ENCODE measurements at regions not wholly inside any gene's neighbourhood (a gene's known extent, or its start where the extent isn't known, plus 50 kb on each side); places are given as distances from the start of the nearest gene placed in this dataset.

DNA sequence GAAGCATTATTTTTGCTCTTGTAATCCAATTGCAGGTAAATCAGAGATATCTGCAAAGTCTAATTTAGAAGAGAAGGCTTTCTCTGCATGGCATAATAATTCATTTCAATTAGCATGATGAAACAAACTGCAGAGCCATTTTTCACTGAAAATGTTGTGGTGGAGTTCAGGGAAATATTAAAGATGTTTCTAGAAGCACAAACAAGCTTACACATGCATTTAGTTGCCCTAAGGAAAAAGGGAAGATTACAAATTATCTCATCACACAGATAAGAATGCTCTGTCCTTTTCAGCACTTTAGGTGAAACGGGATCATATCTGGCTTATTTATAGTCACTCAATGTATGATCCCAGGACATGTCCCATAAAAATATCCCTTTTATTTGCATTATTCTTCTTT, 252.1 kb upstream of the TANK start:
- Histone ChIP-seq H3K4me1 (ENCODE audit: insufficient read depth, low read length) (no peaks in the 10 kb centered on the region), H3K36me3 (ENCODE audit: insufficient read depth, low read length) (no peaks in the 10 kb centered on the region), H3K27me3 (ENCODE audit: insufficient read depth, low read length, poor library complexity, severe bottlenecking) (no peaks in the 10 kb centered on the region), H3K9me3 (ENCODE audit: low read length) (no peaks in the 10 kb centered on the region), H3K27ac (ENCODE audit: low read depth, low read length) (no peak overlapping the region), H3K4me3 (ENCODE audit: low read length) (no peak overlapping the region)
- Mint-ChIP-seq H3K36me3 (peaks cover 0 to under 1% (median 0%) of the 10 kb centered on the region in 3 donors), H3K4me1 (no peaks in the 10 kb centered on the region), H3K9me3 (no peaks in the 10 kb centered on the region), H3K27ac (no peak overlapping the region), H3K27me3 (peaks cover 0 to 3% of the 10 kb centered on the region in 2 donors), H3K4me3 (no peak overlapping the region)
- ChIA-PET POLR2A (no interaction called here), CTCF (no interaction called here)
- no peak for DNase-seq

DNA sequence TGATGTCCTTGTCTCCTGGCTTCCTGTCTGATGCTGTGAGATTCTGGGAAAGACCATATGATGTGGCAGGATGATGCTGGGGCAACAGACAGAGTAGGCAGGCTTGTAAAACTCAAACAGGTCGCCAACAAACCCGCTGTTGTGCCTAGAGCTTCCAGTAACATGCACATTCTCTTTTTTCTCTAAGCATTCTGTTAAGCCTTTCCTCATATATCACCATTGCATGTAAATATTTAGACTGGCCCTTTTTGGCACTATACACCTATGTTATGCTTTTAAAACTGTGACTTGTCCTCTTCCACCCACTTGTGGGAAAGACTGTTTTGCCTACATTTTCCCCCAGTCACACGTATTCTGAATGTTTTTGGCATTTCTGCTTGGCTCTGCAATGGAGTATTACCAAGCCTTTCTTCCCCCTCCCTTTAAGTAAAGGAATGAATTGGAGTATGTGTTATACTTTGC, 250.4 kb upstream of the TANK start:
- Mint-ChIP-seq H3K4me3 (no peak overlapping the region), H3K27ac (no peak overlapping the region), H3K9me3 (no peaks in the 10 kb centered on the region), H3K36me3 (peaks cover 0 to 3% (median 0%) of the 10 kb centered on the region in 3 donors), H3K4me1 (no peaks in the 10 kb centered on the region), H3K27me3 (no peaks in the 10 kb centered on the region)
- Histone ChIP-seq H3K27ac (ENCODE audit: low read depth, low read length) (no peak overlapping the region), H3K4me3 (ENCODE audit: low read length) (no peak overlapping the region), H3K36me3 (ENCODE audit: insufficient read depth, low read length) (no peaks in the 10 kb centered on the region), H3K9me3 (ENCODE audit: low read length) (no peaks in the 10 kb centered on the region), H3K4me1 (ENCODE audit: insufficient read depth, low read length) (no peaks in the 10 kb centered on the region), H3K27me3 (ENCODE audit: insufficient read depth, low read length, poor library complexity, severe bottlenecking) (no peaks in the 10 kb centered on the region)
- ChIA-PET POLR2A (no interaction called here), CTCF (no interaction called here)
- DNase-seq: no peak

DNA sequence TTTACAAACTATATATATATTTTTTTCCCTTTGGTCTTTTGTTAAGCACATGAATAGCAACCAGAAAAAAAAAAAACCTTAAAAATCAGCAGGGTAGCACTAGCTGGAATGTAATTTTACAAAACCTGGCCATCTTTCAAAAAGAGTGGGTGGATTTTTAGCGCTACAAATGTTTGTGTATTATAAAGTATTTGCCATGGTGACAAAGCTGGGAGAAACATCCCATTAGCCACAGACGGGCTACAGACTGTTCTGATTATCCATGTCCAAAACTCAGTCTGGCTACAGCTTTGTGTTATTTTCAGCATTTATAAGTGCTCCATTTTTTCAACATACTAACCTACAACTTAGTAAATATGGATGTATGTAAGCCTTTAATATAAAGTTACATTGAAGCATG, 249.5 kb upstream of the TANK start:
- Histone ChIP-seq H3K4me1 (ENCODE audit: insufficient read depth, low read length) (no peaks in the 10 kb centered on the region), H3K36me3 (ENCODE audit: insufficient read depth, low read length) (no peaks in the 10 kb centered on the region), H3K27me3 (ENCODE audit: insufficient read depth, low read length, poor library complexity, severe bottlenecking) (no peaks in the 10 kb centered on the region), H3K9me3 (ENCODE audit: low read length) (no peaks in the 10 kb centered on the region), H3K27ac (ENCODE audit: low read depth, low read length) (no peak overlapping the region), H3K4me3 (ENCODE audit: low read length) (no peak overlapping the region)
- ChIA-PET CTCF (no interaction called here), POLR2A (no interaction called here)
- H3K4me1 Mint-ChIP-seq: no peaks in the 10 kb centered on the region
- H3K9me3 Mint-ChIP-seq: no peaks in the 10 kb centered on the region
- no peak overlapping the region for H3K27ac Mint-ChIP-seq
- peaks cover 0 to 4% (median 0%) of the 10 kb centered on the region in 3 donors for H3K36me3 Mint-ChIP-seq
- no peaks in the 10 kb centered on the region for H3K27me3 Mint-ChIP-seq
- DNase-seq: no peak
- no peak overlapping the region for H3K4me3 Mint-ChIP-seq

DNA sequence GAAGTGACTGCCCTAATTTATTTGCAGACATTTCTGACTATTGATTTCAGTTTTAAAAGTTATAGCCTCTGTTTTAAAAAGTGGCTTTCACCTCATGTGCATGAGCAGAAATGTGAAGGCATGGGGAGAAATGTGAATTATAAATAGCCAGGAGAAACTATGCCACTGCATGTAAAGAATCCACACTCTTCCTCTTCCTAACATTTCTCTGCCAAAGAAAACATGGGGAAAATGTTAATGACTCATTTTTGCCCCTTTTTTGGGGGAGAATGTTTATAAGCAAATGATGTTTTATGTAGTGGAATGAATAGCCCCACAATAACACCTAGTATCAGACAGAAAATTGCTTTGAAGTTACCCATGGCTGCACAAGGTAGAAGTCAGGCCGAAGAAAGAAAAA, 249.0 kb upstream of the TANK start:
- H3K4me3 Mint-ChIP-seq: no peak overlapping the region
- no peak overlapping the region for H3K4me3 ChIP-seq (ENCODE audit: low read length)
- no peaks in the 10 kb centered on the region for H3K27me3 ChIP-seq (ENCODE audit: insufficient read depth, low read length, poor library complexity, severe bottlenecking)
- H3K27ac Mint-ChIP-seq: no peak overlapping the region
- no peaks in the 10 kb centered on the region for H3K4me1 Mint-ChIP-seq
- H3K36me3 Mint-ChIP-seq: peaks cover 0 to 4% (median 0%) of the 10 kb centered on the region in 3 donors
- no peaks in the 10 kb centered on the region for H3K27me3 Mint-ChIP-seq
- H3K9me3 ChIP-seq (ENCODE audit: low read length): no peaks in the 10 kb centered on the region
- POLR2A ChIA-PET: no interaction called here
- no peak for DNase-seq
- H3K4me1 ChIP-seq (ENCODE audit: insufficient read depth, low read length): no peaks in the 10 kb centered on the region
- no peak overlapping the region for H3K27ac ChIP-seq (ENCODE audit: low read depth, low read length)
- no peaks in the 10 kb centered on the region for H3K36me3 ChIP-seq (ENCODE audit: insufficient read depth, low read length)
- no peaks in the 10 kb centered on the region for H3K9me3 Mint-ChIP-seq
- CTCF ChIA-PET: no interaction called here

DNA sequence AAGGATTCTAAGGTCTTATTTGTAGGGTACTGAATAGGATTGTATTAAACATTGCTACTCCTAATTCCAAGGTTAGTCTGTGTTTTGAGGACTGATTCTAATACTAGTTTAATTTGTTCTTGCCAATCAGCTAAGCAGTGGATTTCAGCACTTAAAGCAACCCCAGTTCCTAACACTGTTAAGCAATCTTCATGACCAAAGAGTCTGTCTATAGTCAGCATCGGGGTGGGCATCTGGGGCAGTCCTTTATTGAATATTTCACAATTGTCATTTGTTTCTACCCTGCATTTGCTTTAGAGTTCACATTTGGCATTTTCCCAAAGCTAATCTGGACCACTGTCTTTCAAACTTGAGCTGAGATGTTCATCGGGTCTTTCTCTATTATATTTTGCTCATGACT, 248.0 kb upstream of the TANK start:
- Mint-ChIP-seq H3K27me3 (peaks cover 0 to 1% of the 10 kb centered on the region in 2 donors), H3K27ac (no peak overlapping the region), H3K4me3 (no peak overlapping the region), H3K9me3 (no peaks in the 10 kb centered on the region), H3K4me1 (no peaks in the 10 kb centered on the region), H3K36me3 (peaks cover 0 to 4% (median 0%) of the 10 kb centered on the region in 3 donors)
- no peak overlapping the region for H3K27ac ChIP-seq (ENCODE audit: low read depth, low read length)
- no peaks in the 10 kb centered on the region for H3K27me3 ChIP-seq (ENCODE audit: insufficient read depth, low read length, poor library complexity, severe bottlenecking)
- H3K9me3 ChIP-seq (ENCODE audit: low read length): no peaks in the 10 kb centered on the region
- POLR2A ChIA-PET: no interaction called here
- no peaks in the 10 kb centered on the region for H3K4me1 ChIP-seq (ENCODE audit: insufficient read depth, low read length)
- no peak overlapping the region for H3K4me3 ChIP-seq (ENCODE audit: low read length)
- no peak for DNase-seq
- no peaks in the 10 kb centered on the region for H3K36me3 ChIP-seq (ENCODE audit: insufficient read depth, low read length)
- CTCF ChIA-PET: no interaction called here

DNA sequence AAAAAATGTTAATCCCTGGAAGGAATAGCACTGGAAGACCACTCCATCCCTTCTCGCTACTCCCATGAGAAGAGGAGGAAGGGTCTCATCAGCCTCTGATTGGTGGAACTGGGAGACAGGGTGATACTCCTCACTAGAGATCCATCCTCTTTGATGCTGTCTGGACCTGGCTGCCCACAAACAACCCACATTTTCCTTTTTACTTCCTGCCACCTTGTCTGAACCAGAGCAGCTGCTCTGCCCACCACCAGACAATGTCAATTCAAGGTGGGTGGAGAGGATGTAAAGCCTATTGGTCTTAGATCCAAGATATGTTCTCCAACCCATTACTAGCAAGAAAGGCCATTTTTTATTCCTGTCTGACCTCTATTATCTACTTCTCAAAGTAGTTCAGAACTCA, 246.9 kb upstream of the TANK start:
- Histone ChIP-seq H3K27ac (ENCODE audit: low read depth, low read length) (no peak overlapping the region), H3K4me1 (ENCODE audit: insufficient read depth, low read length) (no peaks in the 10 kb centered on the region), H3K27me3 (ENCODE audit: insufficient read depth, low read length, poor library complexity, severe bottlenecking) (no peaks in the 10 kb centered on the region), H3K4me3 (ENCODE audit: low read length) (no peak overlapping the region), H3K36me3 (ENCODE audit: insufficient read depth, low read length) (no peaks in the 10 kb centered on the region), H3K9me3 (ENCODE audit: low read length) (no peaks in the 10 kb centered on the region)
- H3K36me3 Mint-ChIP-seq: peaks cover 0 to 4% (median 0%) of the 10 kb centered on the region in 3 donors
- CTCF ChIA-PET: no interaction called here
- POLR2A ChIA-PET: no interaction called here
- peaks cover 0 to 1% of the 10 kb centered on the region in 2 donors for H3K27me3 Mint-ChIP-seq
- H3K4me3 Mint-ChIP-seq: no peak overlapping the region
- H3K9me3 Mint-ChIP-seq: no peaks in the 10 kb centered on the region
- H3K27ac Mint-ChIP-seq: no peak overlapping the region
- DNase-seq: no peak
- no peaks in the 10 kb centered on the region for H3K4me1 Mint-ChIP-seq

DNA sequence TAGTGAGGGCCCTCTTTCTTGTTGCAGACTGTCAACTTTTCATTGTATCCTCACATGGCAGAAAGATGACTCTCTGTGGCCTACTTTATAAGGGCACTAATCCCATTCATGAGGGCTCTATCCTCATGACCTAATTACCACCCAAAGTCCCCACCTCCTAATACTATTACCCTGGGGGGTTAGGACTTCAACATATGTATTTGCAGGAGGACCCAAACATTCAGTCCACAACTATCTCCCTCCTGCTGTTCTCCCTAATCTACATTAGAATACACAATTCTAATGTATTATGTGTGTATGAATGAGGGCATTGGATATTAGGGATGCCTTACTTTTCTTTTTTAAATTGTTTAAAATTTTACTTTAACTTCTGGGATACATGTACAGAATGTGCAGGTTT, 246.0 kb upstream of the TANK start:
- ChIA-PET POLR2A (no interaction called here), CTCF (no interaction called here)
- Histone ChIP-seq H3K27ac (ENCODE audit: low read depth, low read length) (no peak overlapping the region), H3K4me3 (ENCODE audit: low read length) (no peak overlapping the region), H3K9me3 (ENCODE audit: low read length) (no peaks in the 10 kb centered on the region), H3K27me3 (ENCODE audit: insufficient read depth, low read length, poor library complexity, severe bottlenecking) (no peaks in the 10 kb centered on the region), H3K4me1 (ENCODE audit: insufficient read depth, low read length) (no peaks in the 10 kb centered on the region), H3K36me3 (ENCODE audit: insufficient read depth, low read length) (no peaks in the 10 kb centered on the region)
- no peaks in the 10 kb centered on the region for H3K4me1 Mint-ChIP-seq
- peaks cover 0 to 4% (median 0%) of the 10 kb centered on the region in 3 donors for H3K36me3 Mint-ChIP-seq
- peaks cover 0 to 1% of the 10 kb centered on the region in 2 donors for H3K27me3 Mint-ChIP-seq
- H3K4me3 Mint-ChIP-seq: no peak overlapping the region
- no peak overlapping the region for H3K27ac Mint-ChIP-seq
- H3K9me3 Mint-ChIP-seq: no peaks in the 10 kb centered on the region
- no peak for DNase-seq

DNA sequence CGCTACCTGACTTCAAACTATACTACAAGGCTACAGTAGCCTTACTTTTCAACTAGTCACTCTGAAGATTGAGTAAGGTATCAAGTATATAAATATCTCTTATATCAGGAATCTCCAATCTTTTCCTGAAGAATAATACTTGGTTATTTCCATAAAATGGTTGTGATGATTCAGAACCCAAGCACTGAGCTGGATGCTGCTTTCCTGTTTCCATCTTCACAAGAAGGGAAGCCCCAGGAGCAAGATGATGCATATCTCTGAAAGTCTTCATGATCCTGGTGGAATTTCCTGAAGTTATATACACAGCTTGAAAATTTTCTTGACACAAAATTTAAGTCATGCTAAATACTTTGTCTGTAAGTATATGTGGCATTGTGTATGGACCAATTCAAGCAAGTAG, 243.9 kb upstream of the TANK start:
- Histone ChIP-seq H3K36me3 (ENCODE audit: insufficient read depth, low read length) (no peaks in the 10 kb centered on the region), H3K4me1 (ENCODE audit: insufficient read depth, low read length) (no peaks in the 10 kb centered on the region), H3K27me3 (ENCODE audit: insufficient read depth, low read length, poor library complexity, severe bottlenecking) (no peaks in the 10 kb centered on the region), H3K27ac (ENCODE audit: low read depth, low read length) (no peak overlapping the region), H3K9me3 (ENCODE audit: low read length) (no peaks in the 10 kb centered on the region), H3K4me3 (ENCODE audit: low read length) (no peak overlapping the region)
- CTCF ChIA-PET: interaction anchor here (1.5 kb wide), 1 partner anchor 592 kb away, joined by 4 read pairs; no protein-coding TSS in a partner anchor
- Mint-ChIP-seq H3K27ac (no peak overlapping the region), H3K36me3 (peaks cover 0 to 4% (median 0%) of the 10 kb centered on the region in 3 donors), H3K4me3 (no peak overlapping the region), H3K27me3 (peaks cover 1 to 3% of the 10 kb centered on the region in 2 donors), H3K9me3 (no peaks in the 10 kb centered on the region), H3K4me1 (no peaks in the 10 kb centered on the region)
- POLR2A ChIA-PET: no interaction called here
- no peak for DNase-seq

DNA sequence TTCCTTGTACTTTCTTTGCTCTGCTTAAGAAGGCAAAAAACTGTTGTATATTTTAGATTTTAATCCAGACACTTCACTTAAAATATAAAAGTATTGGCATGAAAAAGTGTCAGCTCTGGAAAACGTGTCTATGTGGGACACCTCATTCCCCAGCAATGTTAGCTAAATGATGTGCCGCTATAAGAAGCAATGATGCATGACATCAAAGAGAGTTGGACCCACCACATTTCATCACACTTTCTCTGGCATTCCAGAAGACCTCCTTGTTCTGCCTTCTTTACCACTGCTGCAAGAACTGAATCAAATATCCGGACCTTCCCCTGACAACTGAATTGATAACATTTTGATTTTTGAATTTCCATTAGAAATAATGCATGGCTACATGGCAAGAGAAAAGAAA, 242.4 kb upstream of the TANK start:
- Mint-ChIP-seq H3K27me3 (peaks cover 2 to 3% of the 10 kb centered on the region in 2 donors), H3K9me3 (no peaks in the 10 kb centered on the region), H3K36me3 (peaks cover 0 to 4% (median 0%) of the 10 kb centered on the region in 3 donors), H3K4me3 (no peak overlapping the region), H3K27ac (no peak overlapping the region), H3K4me1 (no peaks in the 10 kb centered on the region)
- Histone ChIP-seq H3K9me3 (ENCODE audit: low read length) (no peaks in the 10 kb centered on the region), H3K4me3 (ENCODE audit: low read length) (no peak overlapping the region), H3K36me3 (ENCODE audit: insufficient read depth, low read length) (no peaks in the 10 kb centered on the region), H3K27ac (ENCODE audit: low read depth, low read length) (no peak overlapping the region), H3K4me1 (ENCODE audit: insufficient read depth, low read length) (no peaks in the 10 kb centered on the region), H3K27me3 (ENCODE audit: insufficient read depth, low read length, poor library complexity, severe bottlenecking) (no peaks in the 10 kb centered on the region)
- ChIA-PET POLR2A (no interaction called here), CTCF (interaction anchor here (0.7 kb wide), 1 partner anchor 488 kb away, joined by 3 read pairs; no protein-coding TSS in a partner anchor)
- DNase-seq: no peak

All from CD8-positive, alpha-beta memory T cell (primary cell).